CD4-positive, alpha-beta T cell treated with Interleukin-17A for 1 hour (primary cell): ENCODE measurements at regions not wholly inside any gene's neighbourhood (a gene's known extent, or its start where the extent isn't known, plus 50 kb on each side); places are given as distances from the start of the nearest gene placed in this dataset.
"Not testable (repeated sequence)": the region's sequence is repeated elsewhere in the genome, so short reads cannot be mapped to it uniquely, and the experiment has no call there.

Experiments
- DNase-seq: peaks from one replicate; pipeline ENCODE4 v3.0.0-alpha.2; 2020

DNA sequence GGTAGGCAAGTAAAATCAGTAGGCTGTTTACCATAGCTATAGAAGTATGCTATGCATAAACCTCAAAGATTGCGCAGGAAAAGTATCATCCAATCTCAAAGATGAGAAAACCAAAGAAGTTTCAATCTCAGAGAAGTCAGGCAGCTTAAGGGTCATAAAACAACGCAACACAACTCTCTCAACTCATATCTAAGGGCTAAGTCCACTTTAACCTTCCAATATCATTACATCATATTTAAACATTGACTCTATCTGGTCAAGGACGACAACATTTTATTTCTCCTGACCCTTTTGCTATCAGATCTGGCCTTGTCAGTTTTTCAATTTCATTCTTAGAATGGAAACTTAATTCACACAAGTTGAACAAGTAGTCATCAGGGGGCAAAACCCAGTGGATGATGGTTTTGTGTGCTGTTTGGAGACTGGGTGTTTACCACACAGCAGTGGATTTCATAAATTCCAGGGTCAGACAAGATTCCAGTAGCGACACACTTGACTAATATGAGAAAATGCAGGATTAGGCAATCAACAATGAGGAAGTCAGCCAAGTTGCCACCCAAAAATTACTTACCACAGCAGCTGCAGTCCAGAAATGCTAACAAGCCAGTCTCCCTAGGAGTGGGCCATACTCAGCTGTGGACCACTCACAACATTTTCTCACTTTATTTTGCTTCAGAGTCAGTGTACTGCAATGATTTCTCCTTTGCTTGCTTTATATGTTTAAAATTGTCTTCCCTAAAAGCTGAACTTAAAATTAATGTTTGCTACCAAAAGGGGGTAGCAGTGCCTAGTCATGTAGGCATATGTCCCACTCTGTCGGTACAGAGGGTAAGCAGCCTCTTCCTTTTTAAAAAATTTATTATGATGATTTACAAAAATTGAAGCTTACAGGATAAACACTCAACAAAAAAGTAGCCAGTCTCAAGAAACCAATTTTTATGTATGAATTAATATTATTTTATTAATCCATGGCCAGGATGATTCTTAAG is 131.9 kb upstream of the NBPF9 start:
- not testable (repeated sequence) for DNase-seq

DNA sequence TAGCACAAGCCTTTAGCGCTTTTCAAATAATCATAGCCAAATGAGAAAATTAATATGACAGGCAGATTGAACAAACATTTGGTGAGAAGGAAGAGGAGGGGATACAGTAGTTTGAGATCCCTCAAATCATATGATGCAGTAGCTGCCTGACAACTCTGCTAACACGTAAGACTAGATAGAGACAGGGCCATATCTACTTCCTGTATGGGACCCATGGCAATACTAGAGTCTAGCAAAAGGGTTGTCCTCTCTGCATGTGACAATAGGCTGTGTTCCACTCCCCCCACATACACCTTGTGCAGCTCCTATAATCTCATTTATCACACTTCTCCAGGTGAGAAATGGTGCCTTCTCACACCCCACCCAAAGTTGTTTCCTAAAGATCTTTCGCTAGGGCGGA is 134.2 kb upstream of the NBPF9 start:
- not testable (repeated sequence) for DNase-seq

DNA sequence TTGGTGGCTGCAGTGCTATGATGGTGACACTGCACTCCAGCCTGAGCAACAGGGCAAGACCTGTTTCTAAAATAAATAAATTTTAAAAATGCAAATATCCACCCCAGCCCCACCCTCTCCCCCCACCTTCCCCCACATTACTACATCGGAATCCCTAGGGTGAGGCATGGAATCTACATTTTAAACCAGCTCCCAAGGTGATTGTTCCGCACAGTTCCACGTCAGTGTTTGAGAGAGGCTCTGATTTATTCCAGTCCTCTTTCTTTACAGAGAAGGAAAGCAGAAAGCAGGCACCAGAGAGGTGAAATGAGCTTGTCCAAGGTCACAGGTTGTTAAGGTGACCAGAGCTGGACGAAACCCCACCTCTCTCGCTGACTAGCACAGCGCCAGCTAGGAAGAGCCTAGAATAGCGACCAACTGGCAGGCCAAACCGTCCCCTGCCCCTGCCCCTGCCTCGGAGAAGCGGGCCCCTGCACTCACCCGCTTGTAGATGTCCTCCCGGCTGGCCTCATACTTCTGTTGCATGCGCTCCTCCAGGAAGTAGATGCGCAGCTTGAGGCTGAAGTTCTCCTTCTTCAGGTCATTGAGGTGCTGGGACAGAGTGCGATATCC is 136.7 kb upstream of the NBPF9 start:
- not testable (repeated sequence) for DNase-seq

GRCh38 chr1:149240530-149240929 is 137.2 kb upstream of the NBPF9 start:
- DNase-seq, result not testable (repeated sequence)

DNA sequence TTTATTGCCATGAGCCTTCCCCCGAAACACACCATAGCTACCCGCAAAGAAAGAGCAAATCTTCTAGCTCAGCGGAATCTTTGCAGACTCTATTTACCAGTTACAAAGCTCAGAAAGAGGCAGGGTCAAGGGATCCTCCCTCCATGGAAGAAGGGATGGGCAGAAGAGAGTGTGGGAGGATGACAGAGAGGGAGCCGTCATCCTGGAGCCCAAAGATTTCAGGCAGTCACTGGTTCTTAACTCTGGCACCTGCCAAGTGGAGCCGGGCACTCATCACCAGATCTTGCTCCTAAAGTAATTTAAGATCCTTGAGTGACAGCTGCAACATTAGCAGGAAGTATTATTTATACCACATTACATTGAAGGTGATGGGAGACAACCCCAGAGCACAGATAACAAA is 137.9 kb upstream of the NBPF9 start:
- DNase-seq, result not testable (repeated sequence)

DNA sequence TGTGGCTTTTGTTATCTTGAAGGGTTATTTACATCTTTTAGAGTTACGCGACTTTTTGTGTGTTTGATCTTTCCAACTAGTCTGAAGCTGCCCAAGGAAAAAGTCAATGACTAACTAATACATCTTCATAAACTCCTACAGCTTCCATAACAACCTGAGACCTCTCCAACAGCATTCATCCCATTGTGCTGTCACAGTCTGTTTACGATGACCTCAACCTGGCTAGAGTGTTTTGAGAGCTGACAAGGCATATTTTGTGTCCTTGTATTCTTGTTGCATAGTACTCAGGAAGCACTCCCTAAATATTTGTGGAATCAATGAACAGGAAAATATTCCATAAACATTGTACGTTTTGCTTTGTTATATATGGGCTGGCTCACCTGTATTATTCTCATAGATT is 140.2 kb upstream of the NBPF9 start:
- not testable (repeated sequence) for DNase-seq

- not testable (repeated sequence) for DNase-seq
These were observed 141.3 kb upstream of the NBPF9 start for GRCh38 chr1:149244621-149245020.

DNA sequence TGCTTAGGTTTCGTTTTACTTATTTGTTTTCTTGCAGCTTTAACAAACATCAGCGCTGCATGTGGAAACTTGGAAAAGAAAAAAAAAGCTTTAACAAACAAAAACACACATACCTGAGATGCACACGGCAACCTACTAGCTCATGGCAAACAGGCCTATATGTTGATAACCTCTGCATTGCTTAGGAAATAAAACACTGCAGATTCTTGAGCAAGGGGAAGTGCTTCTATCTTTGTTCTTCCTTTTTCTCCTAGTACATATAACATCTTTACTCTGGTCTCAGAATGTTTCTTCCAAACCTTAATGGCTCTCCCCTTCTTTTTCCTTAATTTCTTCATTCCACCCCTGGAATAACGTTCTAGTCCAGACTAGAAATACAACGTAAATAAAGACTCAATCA is 142.9 kb upstream of the NBPF9 start:
- DNase-seq, result not testable (repeated sequence)

DNA sequence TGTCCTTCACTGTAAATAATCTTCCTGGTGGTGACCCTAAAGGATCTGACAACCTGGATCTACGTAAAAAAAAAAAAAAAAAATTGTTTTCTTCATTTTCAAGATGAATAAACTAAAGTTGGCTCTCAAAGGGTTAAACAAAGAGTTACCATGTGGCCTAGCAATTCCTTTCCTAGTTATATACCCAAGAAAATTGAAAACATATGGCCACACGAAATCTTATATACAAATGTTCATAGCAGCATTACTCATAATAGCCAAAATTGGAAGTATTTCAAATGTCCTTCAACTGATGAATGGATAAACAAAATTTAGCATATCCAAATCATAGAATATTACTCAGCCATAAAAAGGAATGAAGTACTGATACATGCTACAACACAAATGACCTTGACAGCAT is 145.3 kb upstream of the NBPF9 start:
- DNase-seq, result not testable (repeated sequence)

GRCh38 chr1:149249850-149250467 is 146.6 kb upstream of the NBPF9 start:
- DNase-seq, result not testable (repeated sequence)

DNA sequence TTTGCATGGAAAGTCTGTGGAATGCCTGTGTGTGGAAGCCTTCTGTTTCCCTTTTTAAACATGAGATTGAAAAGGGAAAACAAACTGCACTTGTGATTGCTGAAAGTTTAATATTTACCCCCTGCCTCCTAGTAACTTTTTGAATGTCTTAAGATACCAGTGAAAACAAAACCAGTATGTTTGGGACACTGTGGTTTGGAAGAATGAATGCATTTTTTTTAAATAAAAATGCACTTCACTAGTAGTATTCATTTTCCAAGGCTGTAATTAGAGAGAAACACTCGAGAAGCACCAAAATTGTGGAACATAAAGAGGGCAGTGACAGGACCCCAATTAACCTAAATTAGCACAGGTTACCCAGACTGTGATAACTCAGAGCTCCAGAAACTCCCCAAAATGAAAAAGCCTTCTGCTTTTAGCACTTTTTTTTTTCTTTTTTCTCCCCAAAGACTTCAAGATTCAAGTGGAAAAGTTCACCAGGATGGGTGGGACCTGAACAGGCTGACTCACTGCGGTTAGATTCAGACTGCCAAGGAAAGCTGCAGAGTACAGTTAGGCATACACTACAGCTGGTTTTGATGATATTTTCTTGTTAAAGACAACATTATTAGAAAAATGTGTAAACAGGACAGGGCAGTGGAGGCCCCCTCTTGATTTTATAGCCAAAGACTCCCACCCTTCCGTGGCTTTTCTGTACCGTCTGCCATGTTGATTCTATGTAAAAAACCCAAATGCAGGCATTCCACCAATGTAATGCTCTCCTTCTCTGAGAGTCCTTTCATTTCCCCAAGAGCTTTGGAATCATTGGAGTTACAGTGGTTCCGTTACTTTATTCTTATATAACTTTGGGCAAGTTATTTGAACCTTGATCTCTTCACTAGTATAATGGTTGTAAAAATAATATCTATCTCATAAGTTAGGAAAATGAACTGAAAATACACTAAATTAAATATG is 151.8 kb upstream of the NBPF9 start:
- DNase-seq, result not testable (repeated sequence)

DNA sequence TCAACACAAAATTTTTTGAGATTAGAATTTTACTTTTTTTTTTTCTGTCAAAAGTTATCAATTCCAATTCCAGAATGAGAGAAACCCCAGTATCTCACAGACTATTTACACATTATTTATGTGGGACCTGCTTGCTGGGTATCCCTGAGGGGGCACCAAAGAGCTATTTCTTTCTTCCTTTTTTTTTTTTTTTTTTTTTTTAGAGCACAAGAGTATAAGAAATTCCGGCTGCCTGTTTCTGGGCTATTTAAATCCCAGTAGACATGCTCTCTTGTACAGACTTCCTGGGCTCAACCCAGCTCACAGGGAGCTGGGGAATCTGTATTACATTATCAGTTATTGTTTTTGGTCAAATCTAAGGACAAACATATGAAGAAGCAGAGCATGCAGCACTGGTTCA is 156.9 kb upstream of the NBPF9 start:
- DNase-seq, result not testable (repeated sequence)

- not testable (repeated sequence) for DNase-seq
These were observed 157.5 kb upstream of the NBPF9 start for GRCh38 chr1:149260736-149261340.

DNA sequence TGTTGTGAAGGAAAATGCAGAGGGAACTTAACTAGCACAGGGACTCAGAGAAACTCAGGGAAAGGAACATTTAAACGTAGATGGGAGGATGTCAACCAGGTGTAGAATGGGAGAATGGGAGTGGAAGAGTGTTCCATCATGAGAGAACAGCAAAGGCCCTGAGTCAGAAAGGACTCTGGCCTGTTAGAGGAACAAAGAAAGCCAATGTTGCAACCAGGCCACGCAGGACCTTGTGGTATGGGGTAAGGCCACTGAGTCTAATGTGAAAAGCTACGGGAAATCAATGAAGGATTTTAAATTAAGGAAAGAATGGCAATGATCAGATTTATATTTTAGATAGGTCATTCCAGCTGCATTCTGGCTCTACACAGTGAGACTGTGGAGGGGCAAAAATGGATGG is 163.9 kb upstream of the NBPF9 start:
- DNase-seq, result not testable (repeated sequence)

DNA sequence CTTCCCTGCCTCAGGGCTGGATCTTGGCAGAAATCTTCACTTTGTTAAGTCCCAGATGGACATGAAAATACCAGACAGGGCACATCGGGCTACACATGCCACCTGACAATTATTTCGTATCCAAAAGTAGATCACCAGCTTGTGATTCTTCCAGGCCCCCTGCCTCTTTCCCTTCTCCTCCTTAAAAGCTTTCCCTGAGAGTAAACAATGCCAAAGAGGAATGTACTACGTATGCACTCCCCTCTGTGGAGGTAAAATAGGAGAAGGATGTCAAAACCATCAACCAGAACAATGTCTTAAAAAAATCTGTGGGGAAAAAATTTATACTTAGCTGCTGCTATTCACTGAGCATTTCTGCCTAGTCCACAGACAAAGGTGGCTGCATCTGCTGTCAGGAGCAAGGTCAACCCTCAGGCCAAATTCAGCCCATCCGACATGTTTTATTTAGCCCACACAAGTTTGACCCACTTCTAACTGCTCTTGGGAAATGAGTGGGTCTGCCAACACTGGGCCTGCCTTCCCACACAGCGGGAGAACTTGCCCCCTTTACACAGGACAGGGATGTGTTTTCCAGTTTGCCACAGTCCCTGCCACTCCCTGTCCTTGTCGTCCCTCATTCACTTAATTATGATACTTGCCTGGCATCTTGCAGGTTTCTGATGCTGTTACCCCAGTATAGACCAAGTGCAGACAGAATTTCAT is 165.8 kb upstream of the NBPF9 start:
- not testable (repeated sequence) for DNase-seq

GRCh38 chr1:149269833-149270232 is 166.5 kb upstream of the NBPF9 start:
- DNase-seq, result not testable (repeated sequence)

DNA sequence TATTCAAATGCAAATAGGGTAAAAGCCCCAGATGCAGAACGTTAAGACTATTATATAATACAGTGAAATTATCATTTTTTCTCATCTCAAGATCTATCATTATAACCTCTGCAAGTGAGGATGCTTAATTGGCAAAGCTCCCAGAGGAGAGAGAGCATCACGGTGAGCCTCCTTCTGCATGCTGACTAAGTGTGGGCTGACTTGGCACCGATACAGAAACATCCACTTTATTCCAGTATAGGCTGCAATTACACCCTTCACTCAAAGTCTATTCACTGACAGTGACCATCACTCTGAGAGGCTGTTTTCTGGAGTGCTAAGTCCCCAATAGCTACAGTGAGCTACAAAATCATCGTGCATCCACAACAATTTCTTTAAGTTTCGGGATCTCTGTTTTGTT is 171.1 kb upstream of the NBPF9 start:
- DNase-seq, result not testable (repeated sequence)

- not testable (repeated sequence) for DNase-seq
These were observed 172.5 kb upstream of the NBPF9 start for GRCh38 chr1:149275802-149276201.

GRCh38 chr1:149276496-149276895 is 173.1 kb upstream of the NBPF9 start:
- DNase-seq, result not testable (repeated sequence)

- DNase-seq, result not testable (repeated sequence)
These were observed 174.8 kb upstream of the NBPF9 start for GRCh38 chr1:149278156-149278555.

DNA sequence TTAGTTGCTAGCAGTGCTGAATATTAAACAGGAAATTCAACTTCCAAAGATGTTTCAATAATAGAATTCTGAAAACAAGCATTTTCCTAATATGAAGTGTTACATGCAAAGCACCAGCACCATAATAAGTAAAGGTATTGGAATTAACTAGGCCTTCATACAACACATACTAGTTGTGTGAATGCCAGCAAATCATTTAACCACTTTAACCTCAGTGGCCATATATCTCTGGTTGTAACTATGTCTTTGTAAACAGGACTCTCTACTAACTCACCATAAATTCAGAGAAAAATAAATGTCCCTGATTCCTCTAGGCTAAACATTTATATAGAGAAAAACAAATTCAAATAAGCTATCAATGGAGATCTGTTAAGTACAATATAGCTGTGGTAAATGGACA is 175.7 kb upstream of the NBPF9 start:
- not testable (repeated sequence) for DNase-seq
